GM21528 (cell line): ENCODE measurements at regions not wholly inside any gene's neighbourhood (a gene's known extent, or its start where the extent isn't known, plus 50 kb on each side); places are given as distances from the start of the nearest gene placed in this dataset.
A peak's percentile ranks its signal among the peaks of the same experiment; 100 is the strongest.

Experiments
- ATAC-seq: cut with Tn5 transposase; IDR thresholded peaks from one replicate; pipeline ENCODE4 v1.9.1; 2021; ENCODE audit warnings: mild to moderate bottlenecking, moderate library complexity; ENCODE audit not compliant: unreplicated experiment, low FRiP score

- no peak for ATAC-seq
These were observed 624.3 kb upstream of the BRINP3 start for GRCh38 chr1:191101960-191102359.

- no peak for ATAC-seq
These were observed 648.3 kb upstream of the BRINP3 start for GRCh38 chr1:191125950-191126349.

DNA sequence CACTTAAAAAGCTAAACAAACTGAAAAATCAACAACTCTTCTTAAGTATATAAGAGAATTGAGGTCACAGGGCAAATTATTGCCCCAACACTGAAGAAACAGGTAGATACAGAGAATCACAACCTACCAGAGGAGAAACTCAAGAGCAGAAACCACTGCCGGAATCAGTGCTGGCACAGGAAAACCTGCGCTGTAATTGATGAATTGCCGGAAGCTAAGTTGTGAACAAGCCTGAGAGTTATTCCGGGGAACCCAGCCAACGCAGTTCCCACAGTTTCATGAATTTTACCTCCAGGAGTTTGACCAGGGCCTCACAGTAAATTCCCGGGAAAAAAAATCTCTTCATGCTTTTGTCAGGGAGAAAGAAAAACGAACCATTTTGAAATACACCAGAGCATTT is 657.1 kb upstream of the BRINP3 start:
- no peak for ATAC-seq

- ATAC-seq, result no peak
These were observed 662.4 kb upstream of the BRINP3 start for GRCh38 chr1:191140038-191140437.

DNA sequence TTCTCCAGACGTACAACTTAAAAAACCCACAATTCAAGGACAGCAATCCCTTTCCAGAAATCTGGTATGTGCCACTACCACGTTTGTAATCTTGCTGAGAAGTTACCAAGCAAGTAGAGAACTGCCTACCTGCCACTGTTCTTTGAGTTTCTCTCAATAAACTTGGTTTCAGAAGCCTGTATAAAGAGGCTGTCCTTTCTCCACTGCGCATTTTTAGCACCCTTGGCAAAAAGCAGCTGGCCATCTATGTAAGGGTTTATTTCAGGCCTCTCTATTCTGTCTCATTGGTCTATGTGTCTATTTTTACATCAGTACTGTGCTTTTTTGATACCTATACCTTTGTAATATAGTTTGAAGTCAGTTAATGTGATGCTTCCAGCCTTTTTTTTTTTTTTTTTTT is 665.1 kb upstream of the BRINP3 start:
- ATAC-seq, result no peak

- ATAC-seq, result no peak
These were observed 668.2 kb upstream of the BRINP3 start for GRCh38 chr1:191145834-191146233.

GRCh38 chr1:191151321-191151807 is 673.7 kb upstream of the BRINP3 start:
- no peak for ATAC-seq

DNA sequence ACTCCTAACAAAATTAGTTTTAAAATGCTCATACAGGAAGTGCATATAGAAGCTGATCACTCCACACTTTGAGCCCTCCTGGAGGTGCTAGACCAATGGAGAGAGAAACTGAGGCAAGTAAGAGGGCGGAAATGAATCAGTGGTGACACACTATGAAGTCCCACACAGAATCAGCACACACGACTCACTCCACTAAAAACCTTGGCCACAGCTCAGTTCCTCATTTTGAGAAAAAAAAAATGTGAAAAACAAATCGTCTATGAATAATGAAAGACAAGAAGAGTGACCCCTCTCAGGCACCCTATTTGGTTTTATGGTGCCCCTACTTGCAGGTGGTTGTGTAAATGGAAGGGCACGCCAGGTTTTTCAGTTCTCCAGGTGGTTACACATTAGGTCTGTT is 675.1 kb upstream of the BRINP3 start:
- ATAC-seq, result no peak

GRCh38 chr1:191155178-191155577 is 677.5 kb upstream of the BRINP3 start:
- no peak for ATAC-seq

DNA sequence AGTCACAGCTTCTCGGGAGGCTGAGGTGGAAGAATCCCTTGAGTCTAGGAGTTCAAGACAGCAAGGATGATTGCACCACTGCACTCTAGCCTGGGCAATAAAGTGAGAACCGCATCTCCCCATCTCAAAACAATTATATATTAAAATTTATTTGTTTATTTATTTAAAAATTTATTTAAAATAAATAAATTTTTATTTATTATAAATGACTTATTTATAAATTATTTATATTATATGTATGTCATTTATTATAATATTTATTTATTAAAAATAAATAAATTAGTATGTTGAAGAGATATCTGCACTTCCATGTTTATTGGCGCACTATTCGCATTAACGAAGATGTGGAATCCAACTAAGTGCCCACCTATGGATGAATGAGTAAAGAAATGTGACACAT is 683.2 kb upstream of the BRINP3 start:
- no peak for ATAC-seq

- no peak for ATAC-seq
These were observed 685.1 kb upstream of the BRINP3 start for GRCh38 chr1:191162762-191163161.

GRCh38 chr1:191163621-191164020 is 686.0 kb upstream of the BRINP3 start:
- no peak for ATAC-seq

- peak; percentile 98 for ATAC-seq
These were observed 696.6 kb upstream of the BRINP3 start for GRCh38 chr1:191174298-191174697.

- ATAC-seq, result no peak
These were observed 698.5 kb upstream of the BRINP3 start for GRCh38 chr1:191176131-191176530.

DNA sequence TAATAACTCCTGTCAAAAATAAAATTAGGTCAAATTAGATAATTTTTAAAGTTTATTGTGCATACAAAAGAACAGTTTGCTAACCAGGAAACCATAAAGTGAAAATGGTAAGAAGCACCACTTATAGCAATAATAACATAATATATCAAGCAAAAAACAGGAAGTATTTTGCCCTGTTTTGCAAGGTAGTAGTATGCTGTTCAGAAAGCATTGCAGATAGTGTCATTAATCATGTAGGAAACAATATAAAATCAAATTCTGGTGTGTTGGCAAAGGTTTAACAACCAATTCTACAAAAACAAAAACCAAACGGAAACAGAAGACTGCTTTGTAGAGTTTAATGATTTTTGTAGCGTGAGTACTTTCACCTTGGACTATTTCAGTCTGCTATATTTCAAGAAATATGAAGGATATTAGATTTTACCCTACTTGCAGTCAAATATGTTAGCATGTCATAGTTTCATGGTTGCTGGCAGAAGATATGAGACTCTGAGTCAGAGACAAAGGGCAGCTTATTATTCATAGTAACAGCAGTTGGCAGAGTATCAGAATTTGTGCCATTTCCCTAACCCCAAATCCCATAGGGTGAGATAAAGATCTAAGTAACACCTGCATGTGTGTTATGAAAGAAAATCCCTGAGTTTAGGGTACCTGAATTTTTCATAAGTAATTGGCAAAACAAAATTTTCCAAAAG is 729.0 kb upstream of the BRINP3 start:
- no peak for ATAC-seq

DNA sequence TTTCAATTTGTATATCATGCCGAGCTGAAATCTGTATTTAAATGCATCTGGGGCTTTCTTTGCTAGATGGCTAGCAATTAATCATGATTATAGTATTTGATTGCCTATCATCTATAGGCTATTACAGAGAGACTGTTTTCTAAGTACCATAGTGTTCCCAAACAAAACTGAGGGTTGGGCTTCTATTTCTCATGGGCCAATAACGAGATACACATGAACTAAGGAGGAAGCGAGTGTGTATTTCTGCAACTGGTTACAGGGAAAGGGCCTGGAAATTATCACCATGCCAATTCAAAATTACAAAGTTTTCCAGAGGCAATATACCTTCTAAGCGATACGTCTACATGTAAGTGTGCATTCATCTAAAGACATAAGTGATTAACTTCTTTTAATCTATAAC is 744.5 kb upstream of the BRINP3 start:
- ATAC-seq, result no peak

GRCh38 chr1:191240925-191241324 is 763.3 kb upstream of the BRINP3 start:
- no peak for ATAC-seq

DNA sequence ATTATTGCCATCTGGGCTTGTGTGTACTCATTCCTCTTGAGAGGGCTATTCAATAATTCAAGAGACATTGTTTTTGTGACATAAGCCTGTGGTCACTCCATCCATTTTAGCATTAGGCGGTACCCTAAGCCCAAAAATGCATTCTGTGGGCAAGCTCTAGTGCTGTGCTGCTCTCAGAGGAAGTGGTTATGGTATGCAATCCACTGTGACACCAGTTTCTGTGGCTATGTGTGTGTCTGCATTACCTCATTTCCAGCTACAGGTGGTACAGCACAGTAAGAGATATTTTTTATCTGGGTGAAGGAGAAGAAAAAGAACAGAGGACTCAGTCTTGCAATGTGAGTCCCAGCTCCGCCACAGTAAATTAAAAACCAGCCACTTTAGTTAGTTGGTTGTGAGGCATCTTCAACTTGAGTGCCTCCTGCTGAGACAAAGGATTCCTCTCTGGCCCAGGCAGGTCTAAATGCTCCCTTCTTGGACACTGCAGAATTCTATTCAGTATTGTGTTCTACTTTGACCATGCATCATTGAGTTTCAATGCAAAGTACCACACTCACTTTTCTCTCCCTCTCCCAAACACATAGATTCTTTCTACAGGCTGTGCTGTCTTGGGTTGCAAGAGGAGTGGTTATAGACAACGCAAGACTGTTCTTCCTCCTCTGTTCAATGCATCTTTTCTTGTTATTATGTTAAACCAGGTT is 777.8 kb upstream of the BRINP3 start:
- no peak for ATAC-seq

DNA sequence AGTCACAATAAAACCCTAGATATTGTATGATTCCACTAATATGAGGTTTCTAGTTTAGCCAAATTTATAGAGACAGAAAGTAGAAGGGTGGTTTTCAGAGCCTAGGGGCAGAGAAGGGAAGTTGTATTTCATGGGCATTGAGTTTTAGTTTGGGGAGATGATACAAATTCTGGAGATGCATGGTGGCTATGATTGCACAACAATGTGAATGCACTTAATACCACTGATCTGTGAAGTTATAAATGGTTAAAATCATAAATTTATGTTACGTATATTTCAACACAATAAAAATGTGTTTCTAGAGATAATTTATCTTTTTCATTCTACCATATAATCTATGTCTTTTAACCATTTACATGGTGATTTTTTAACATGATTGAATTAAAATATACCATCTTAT is 779.3 kb upstream of the BRINP3 start:
- ATAC-seq, result no peak

DNA sequence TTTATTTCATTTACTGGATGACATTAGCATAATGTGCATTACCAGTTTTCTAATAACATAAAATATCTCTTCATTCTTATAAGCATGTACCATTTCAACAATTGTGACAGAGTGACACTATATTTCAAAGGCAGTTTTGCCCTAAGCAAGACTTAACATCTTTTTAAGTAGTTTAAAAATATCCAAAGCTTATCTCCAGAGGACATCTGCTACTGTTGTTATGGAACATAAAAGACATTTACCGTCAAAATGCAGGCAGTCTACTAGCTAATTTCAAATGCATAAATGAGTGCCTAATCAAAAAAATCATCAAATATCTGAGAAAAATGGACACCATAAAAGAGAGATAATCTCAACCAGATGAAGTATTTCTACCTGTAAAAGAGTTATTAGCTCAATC is 782.4 kb upstream of the BRINP3 start:
- ATAC-seq, result no peak

GRCh38 chr1:191261111-191261510 is 783.4 kb upstream of the BRINP3 start:
- no peak for ATAC-seq

GRCh38 chr1:191279266-191279800 is 801.7 kb upstream of the BRINP3 start:
- no peak for ATAC-seq
